Fibroblast of lung (primary cell): ENCODE measurements at regions not wholly inside any gene's neighbourhood (a gene's known extent, or its start where the extent isn't known, plus 50 kb on each side); places are given as distances from the start of the nearest gene placed in this dataset.

Experiments
- EZH2 ChIP-seq: IDR thresholded peaks from 2 replicates; pipeline ENCODE4 v1.5.1; 2012; ENCODE audit warnings: low read length, control low read depth, mild to moderate bottlenecking; ENCODE audit errors: missing control alignments
- TF ChIP-seq, protein P1 (sequence below), 2 donors: IDR thresholded peaks in 1 of 2; conservative IDR thresholded peaks in 1 of 2; 1 replicate in 1 of 2; 2 replicates in 1 of 2; pipeline ENCODE4 v1.5.1; 2011 to 2012; ENCODE audit warnings: low read length in 2 of 2, control low read depth in 1 of 2, inconsistent platforms in 1 of 2, low read depth in 1 of 2, mild to moderate bottlenecking in 1 of 2

DNA sequence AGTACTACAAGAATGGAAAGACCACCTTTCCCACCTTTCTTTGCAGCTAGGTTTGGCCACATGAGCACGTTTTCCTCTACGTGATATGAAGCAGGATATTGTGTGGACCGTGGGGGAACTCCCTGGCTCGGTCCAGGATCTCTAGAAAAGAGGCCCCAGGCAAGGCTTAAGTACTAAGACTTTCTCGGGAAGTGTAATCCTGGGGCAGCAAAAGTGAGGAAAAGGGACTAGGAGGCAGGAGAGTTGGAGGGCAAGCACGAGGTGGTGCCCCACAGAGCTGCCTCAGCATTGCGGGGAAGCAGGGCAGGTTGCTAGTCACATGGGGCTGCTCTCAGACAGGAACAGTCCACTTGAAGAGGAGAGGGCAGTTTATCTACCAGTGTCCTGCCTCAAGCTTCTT, 235.1 kb downstream of the GADD45G start:
- TF ChIP-seq, protein P1, sequence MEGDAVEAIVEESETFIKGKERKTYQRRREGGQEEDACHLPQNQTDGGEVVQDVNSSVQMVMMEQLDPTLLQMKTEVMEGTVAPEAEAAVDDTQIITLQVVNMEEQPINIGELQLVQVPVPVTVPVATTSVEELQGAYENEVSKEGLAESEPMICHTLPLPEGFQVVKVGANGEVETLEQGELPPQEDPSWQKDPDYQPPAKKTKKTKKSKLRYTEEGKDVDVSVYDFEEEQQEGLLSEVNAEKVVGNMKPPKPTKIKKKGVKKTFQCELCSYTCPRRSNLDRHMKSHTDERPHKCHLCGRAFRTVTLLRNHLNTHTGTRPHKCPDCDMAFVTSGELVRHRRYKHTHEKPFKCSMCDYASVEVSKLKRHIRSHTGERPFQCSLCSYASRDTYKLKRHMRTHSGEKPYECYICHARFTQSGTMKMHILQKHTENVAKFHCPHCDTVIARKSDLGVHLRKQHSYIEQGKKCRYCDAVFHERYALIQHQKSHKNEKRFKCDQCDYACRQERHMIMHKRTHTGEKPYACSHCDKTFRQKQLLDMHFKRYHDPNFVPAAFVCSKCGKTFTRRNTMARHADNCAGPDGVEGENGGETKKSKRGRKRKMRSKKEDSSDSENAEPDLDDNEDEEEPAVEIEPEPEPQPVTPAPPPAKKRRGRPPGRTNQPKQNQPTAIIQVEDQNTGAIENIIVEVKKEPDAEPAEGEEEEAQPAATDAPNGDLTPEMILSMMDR (conservative IDR thresholded peaks at IDR 0.05 in 1 of 2, IDR thresholded peaks at IDR 0.05 in 1 of 2; ENCODE audit: low read depth in 1 of 2, low read length in 2 of 2) = no peak
- no peak for TF ChIP-seq EZH2
